Panc1 (cell line): ENCODE measurements at regions not wholly inside any gene's neighbourhood (a gene's known extent, or its start where the extent isn't known, plus 50 kb on each side); places are given as distances from the start of the nearest gene placed in this dataset.

Experiments used
- CTCF ChIP-seq: fragments of 450-650 bp; IDR thresholded peaks from 2 replicates; pipeline ENCODE4 v1.5.1; 2017; ENCODE audit warnings: mild to moderate bottlenecking
- POLR2AphosphoS5 ChIP-seq: IDR thresholded peaks from 2 replicates; pipeline ENCODE4 v1.6.1; 2012; ENCODE audit warnings: mild to moderate bottlenecking, low read depth, low read length, moderate library complexity
- SIN3A ChIP-seq: IDR thresholded peaks from 2 replicates; pipeline ENCODE4 v1.6.1; 2012; ENCODE audit warnings: low read depth, mild to moderate bottlenecking, low read length, moderate library complexity, borderline replicate concordance; ENCODE audit not compliant: insufficient read depth
- TCF7L2 ChIP-seq: IDR thresholded peaks from 2 replicates; pipeline ENCODE4 v1.6.1; 2011; ENCODE audit warnings: mild to moderate bottlenecking, low read depth, low read length, inconsistent platforms
- TF ChIP-seq, protein P1 (sequence below), 2 experiments: IDR thresholded peaks; 2 replicates each; pipeline ENCODE4 v1.6.1; 2011 to 2012; ENCODE audit warnings: low read depth in 2 of 2, control low read depth in 1 of 2, low read length in 1 of 2, mild to moderate bottlenecking in 1 of 2, moderate library complexity in 1 of 2; ENCODE audit not compliant: insufficient read depth in 1 of 2

- TF ChIP-seq CTCF (no peak), SIN3A (no peak), POLR2AphosphoS5 (no peak), TCF7L2 (no peak)
- TF ChIP-seq, protein P1, sequence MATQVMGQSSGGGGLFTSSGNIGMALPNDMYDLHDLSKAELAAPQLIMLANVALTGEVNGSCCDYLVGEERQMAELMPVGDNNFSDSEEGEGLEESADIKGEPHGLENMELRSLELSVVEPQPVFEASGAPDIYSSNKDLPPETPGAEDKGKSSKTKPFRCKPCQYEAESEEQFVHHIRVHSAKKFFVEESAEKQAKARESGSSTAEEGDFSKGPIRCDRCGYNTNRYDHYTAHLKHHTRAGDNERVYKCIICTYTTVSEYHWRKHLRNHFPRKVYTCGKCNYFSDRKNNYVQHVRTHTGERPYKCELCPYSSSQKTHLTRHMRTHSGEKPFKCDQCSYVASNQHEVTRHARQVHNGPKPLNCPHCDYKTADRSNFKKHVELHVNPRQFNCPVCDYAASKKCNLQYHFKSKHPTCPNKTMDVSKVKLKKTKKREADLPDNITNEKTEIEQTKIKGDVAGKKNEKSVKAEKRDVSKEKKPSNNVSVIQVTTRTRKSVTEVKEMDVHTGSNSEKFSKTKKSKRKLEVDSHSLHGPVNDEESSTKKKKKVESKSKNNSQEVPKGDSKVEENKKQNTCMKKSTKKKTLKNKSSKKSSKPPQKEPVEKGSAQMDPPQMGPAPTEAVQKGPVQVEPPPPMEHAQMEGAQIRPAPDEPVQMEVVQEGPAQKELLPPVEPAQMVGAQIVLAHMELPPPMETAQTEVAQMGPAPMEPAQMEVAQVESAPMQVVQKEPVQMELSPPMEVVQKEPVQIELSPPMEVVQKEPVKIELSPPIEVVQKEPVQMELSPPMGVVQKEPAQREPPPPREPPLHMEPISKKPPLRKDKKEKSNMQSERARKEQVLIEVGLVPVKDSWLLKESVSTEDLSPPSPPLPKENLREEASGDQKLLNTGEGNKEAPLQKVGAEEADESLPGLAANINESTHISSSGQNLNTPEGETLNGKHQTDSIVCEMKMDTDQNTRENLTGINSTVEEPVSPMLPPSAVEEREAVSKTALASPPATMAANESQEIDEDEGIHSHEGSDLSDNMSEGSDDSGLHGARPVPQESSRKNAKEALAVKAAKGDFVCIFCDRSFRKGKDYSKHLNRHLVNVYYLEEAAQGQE (IDR thresholded peaks at IDR 0.05; ENCODE audit: insufficient read depth in 1 of 2, low read depth in 2 of 2, low read length in 1 of 2) = no peak
Observed at GRCh38 chr5:29162297-29162696, 2031.2 kb upstream of the CDH6 start.
